ENCODE measurements at regions not wholly inside any gene's neighbourhood (a gene's known extent, or its start where the extent isn't known, plus 50 kb on each side); places are given as distances from the start of the nearest gene placed in this dataset.
A peak's percentile ranks its signal among the peaks of the same experiment; 100 is the strongest.

- peak overlapping the region; percentile 26 for H3K27ac Mint-ChIP-seq
- no peak for ATAC-seq (ENCODE audit: low read depth)
- 52% methylated on average over 5 of the region's 6 CpGs for WGBS (ENCODE audit: insufficient coverage)
- Histone ChIP-seq H3K9me3 (ENCODE audit: control extremely low read depth in 1 of 3, control insufficient read depth in 2 of 3, insufficient read depth in 1 of 3, low read length in 2 of 3) (peaks cover 3 to 19% (median 7%) of the 10 kb centered on the region in 3 donors), H3K4me1 (ENCODE audit: control insufficient read depth in 2 of 2, insufficient read depth in 2 of 2, low read length in 2 of 2) (peaks cover 11 to 26% of the 10 kb centered on the region in 2 donors), H3K4me3 (ENCODE audit: control extremely low read depth in 1 of 5, extremely low read depth in 1 of 5, insufficient read depth in 1 of 5, low read depth in 2 of 5, low read length in 4 of 5) (no peak overlapping the region), H3K9ac (ENCODE audit: low read length) (no peak overlapping the region), H3K27me3 (replicated peaks in 1 of 4; ENCODE audit: control extremely low read depth in 1 of 4, control insufficient read depth in 3 of 4, insufficient read depth in 4 of 4, low read length in 3 of 4) (peaks cover 0 to 16% (median 5%) of the 10 kb centered on the region in 4 experiments), H2AFZ (ENCODE audit: insufficient read depth, low read depth, low read length, poor library complexity, severe bottlenecking) (peak overlapping the region; percentile 51), H3K79me2 (ENCODE audit: control insufficient read depth, insufficient read depth, low read length) (no peaks in the 10 kb centered on the region), H3K4me2 (replicated peaks; ENCODE audit: low read depth, low read length, poor library complexity, severe bottlenecking) (peak overlapping the region; percentile 37), H3K27ac (ENCODE audit: low read length in 2 of 2) (no peak overlapping the region), H3K36me3 (replicated peaks in 1 of 2; ENCODE audit: control extremely low read depth in 1 of 2, control insufficient read depth in 1 of 2, extremely low read depth in 1 of 2, insufficient read depth in 2 of 2, low read length in 1 of 2) (no peaks in the 10 kb centered on the region), H4K20me1 (ENCODE audit: control insufficient read depth, insufficient read depth, low read length, poor library complexity, severe bottlenecking) (no peaks in the 10 kb centered on the region)
- CTCF ChIA-PET = interaction anchor here (0.6 to 6.3 kb wide), 57 partner anchors 8 to 826 kb away, joined by 3 to 326 read pairs (median 5); partner anchors contain the start of gene KLF13
- peaks cover 10% of the 10 kb centered on the region for H3K27me3 Mint-ChIP-seq
- H3K4me1 Mint-ChIP-seq = peaks cover 25% of the 10 kb centered on the region
- POLR2A ChIA-PET = interaction anchor here (0.5 to 3.0 kb wide), 8 partner anchors 48 to 273 kb away, joined by 3 to 14 read pairs (median 6); partner anchors contain the start of gene KLF13
- no peak for TF ChIP-seq EZH2 (IDR thresholded peaks at IDR 0.05; ENCODE audit: borderline replicate concordance, insufficient read depth, low read depth, low read length, poor library complexity, severe bottlenecking)
- no peak for TF ChIP-seq CTCF (IDR thresholded peaks at IDR 0.05)
- no peak overlapping the region for H3K4me3 Mint-ChIP-seq
- H3K9me3 Mint-ChIP-seq (ENCODE audit: insufficient read depth) = peaks cover 6% of the 10 kb centered on the region
- DNase-seq = peak; percentile 29
- intact Hi-C loops (cut with micrococcal nuclease) = loop anchor here (1.0 to 5.0 kb wide), 11 partner anchors 15 to 288 kb away; partner anchors contain the start of gene KLF13
Measured at GRCh38 chr15:31487811-31488436, 161.3 kb downstream of the KLF13 start.

All from B cell (primary cell).